T-helper 1 cell treated with Interleukin-12 subunit alpha and Interleukin-12 subunit beta and Interleukin-4 antibody, amounts not matched to agents 30 μg/mL and 1 μg/mL, for 36 hours (primary cell): ENCODE measurements at regions not wholly inside any gene's neighbourhood (a gene's known extent, or its start where the extent isn't known, plus 50 kb on each side); places are given as distances from the start of the nearest gene placed in this dataset.

Experiments
- H3K27ac Mint-ChIP-seq: one replicate; pipeline ENCODE4 v1.8.0; 2021; ENCODE audit warnings: mild to moderate bottlenecking, mixed read lengths
- H3K27me3 Mint-ChIP-seq: one replicate; pipeline ENCODE4 v1.8.0; 2021; ENCODE audit warnings: low read depth, mixed read lengths
- H3K36me3 Mint-ChIP-seq: one replicate; pipeline ENCODE4 v1.8.0; 2021; ENCODE audit warnings: low read depth, mixed read lengths
- H3K4me1 Mint-ChIP-seq: one replicate; pipeline ENCODE4 v1.8.0; 2021; ENCODE audit warnings: low read depth, mixed read lengths
- H3K4me3 Mint-ChIP-seq: one replicate; pipeline ENCODE4 v1.8.0; 2021; ENCODE audit warnings: mild to moderate bottlenecking, moderate library complexity, mixed read lengths
- H3K9me3 Mint-ChIP-seq: one replicate; pipeline ENCODE4 v1.8.0; 2021; ENCODE audit warnings: mixed read lengths

DNA sequence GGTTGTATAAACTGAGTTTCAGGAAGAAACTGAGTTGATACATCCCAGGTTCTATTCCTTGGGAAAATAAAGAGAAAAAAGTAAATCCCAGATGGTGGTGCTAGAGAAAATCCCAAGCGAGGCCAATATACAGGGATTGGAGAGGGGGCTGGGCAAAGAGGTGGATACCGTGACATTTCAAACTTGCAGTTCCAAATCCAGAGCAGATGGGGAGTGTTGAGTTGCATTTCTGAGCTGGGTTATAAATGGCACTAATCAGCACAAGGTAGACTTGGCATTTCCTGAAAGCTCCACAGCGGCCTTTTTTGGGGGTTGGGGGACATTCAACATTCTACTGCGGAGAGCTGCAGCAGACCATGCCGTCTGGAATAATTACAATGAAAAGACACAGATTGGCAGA lies 224.4 kb downstream of the NXNL2 start:
- Mint-ChIP-seq H3K4me1 (no peaks in the 10 kb centered on the region), H3K27me3 (peaks cover 28% of the 10 kb centered on the region), H3K9me3 (no peaks in the 10 kb centered on the region), H3K36me3 (no peaks in the 10 kb centered on the region), H3K27ac (no peak overlapping the region), H3K4me3 (no peak overlapping the region)

- no peak overlapping the region for H3K27ac Mint-ChIP-seq
- no peaks in the 10 kb centered on the region for H3K36me3 Mint-ChIP-seq
- peaks cover 14% of the 10 kb centered on the region for H3K27me3 Mint-ChIP-seq
- H3K9me3 Mint-ChIP-seq, result no peaks in the 10 kb centered on the region
- H3K4me1 Mint-ChIP-seq, result no peaks in the 10 kb centered on the region
- H3K4me3 Mint-ChIP-seq, result no peak overlapping the region
These were observed 224.3 kb upstream of the S1PR3 start for GRCh38 chr9:88766778-88767503.

DNA sequence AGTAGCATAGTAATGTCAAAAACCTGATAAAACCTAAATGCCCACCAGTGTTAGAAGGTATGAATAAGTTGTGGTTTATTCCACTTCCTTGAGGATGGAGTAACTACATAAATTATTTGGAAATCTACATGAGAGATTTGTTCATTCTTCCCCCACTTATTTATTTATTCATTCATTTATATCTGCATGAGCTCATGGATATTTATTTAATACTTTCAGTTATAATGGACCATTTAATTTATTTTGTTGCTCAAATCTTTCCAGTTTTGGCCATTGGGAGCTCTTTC lies 223.8 kb upstream of the S1PR3 start:
- Mint-ChIP-seq H3K9me3 (no peaks in the 10 kb centered on the region), H3K4me3 (no peak overlapping the region), H3K36me3 (no peaks in the 10 kb centered on the region), H3K27ac (no peak overlapping the region), H3K27me3 (peaks cover 14% of the 10 kb centered on the region), H3K4me1 (no peaks in the 10 kb centered on the region)

GRCh38 chr9:88772575-88772974 lies 218.7 kb upstream of the S1PR3 start:
- H3K36me3 Mint-ChIP-seq, result no peaks in the 10 kb centered on the region

DNA sequence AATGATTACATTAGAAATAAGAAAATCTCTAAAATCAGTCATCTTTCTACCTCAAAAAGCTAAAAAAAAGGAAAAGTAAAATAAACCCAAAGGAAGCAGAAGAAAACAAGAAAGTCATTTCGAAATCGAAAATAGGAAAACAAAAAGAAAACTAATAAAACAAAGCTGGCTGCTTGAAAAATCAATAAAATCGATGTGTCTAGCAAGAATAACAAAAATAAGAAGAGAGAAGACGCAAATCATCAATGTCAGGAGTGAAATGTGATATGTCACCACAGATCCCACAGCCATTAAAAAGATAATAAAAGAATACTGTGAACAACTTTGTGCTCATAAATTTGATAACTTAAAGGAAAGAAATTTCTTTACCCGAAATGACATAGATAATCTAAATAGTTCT lies 218.1 kb upstream of the S1PR3 start:
- Mint-ChIP-seq H3K27me3 (peaks cover 3% of the 10 kb centered on the region), H3K4me3 (no peak overlapping the region), H3K27ac (no peak overlapping the region), H3K9me3 (no peaks in the 10 kb centered on the region), H3K4me1 (peaks cover 3% of the 10 kb centered on the region), H3K36me3 (no peaks in the 10 kb centered on the region)

More at GRCh38 chr9:88772575-88772974, 218.7 kb upstream of the S1PR3 start:
- Mint-ChIP-seq H3K27me3 (peaks cover 3% of the 10 kb centered on the region), H3K4me3 (no peak overlapping the region), H3K27ac (no peak overlapping the region), H3K9me3 (no peaks in the 10 kb centered on the region), H3K4me1 (peaks cover under 1% of the 10 kb centered on the region)

- H3K27ac Mint-ChIP-seq, result no peak overlapping the region
- peaks cover 3% of the 10 kb centered on the region for H3K27me3 Mint-ChIP-seq
- no peak overlapping the region for H3K4me3 Mint-ChIP-seq
- peaks cover 3% of the 10 kb centered on the region for H3K4me1 Mint-ChIP-seq
- H3K9me3 Mint-ChIP-seq, result no peaks in the 10 kb centered on the region
- no peaks in the 10 kb centered on the region for H3K36me3 Mint-ChIP-seq
These were observed 217.5 kb upstream of the S1PR3 start for GRCh38 chr9:88773627-88774244.

GRCh38 chr9:88775037-88775471 lies 216.2 kb upstream of the S1PR3 start:
- Mint-ChIP-seq H3K36me3 (no peaks in the 10 kb centered on the region), H3K27me3 (peaks cover 3% of the 10 kb centered on the region), H3K4me3 (no peak overlapping the region), H3K4me1 (peaks cover 3% of the 10 kb centered on the region), H3K9me3 (no peaks in the 10 kb centered on the region), H3K27ac (no peak overlapping the region)

GRCh38 chr9:88775559-88775958 lies 215.7 kb upstream of the S1PR3 start:
- no peaks in the 10 kb centered on the region for H3K36me3 Mint-ChIP-seq
- H3K9me3 Mint-ChIP-seq, result no peaks in the 10 kb centered on the region
- H3K4me1 Mint-ChIP-seq, result peaks cover 3% of the 10 kb centered on the region
- H3K27ac Mint-ChIP-seq, result no peak overlapping the region
- H3K27me3 Mint-ChIP-seq, result peaks cover 3% of the 10 kb centered on the region
- no peak overlapping the region for H3K4me3 Mint-ChIP-seq

GRCh38 chr9:88775966-88776365 lies 215.3 kb upstream of the S1PR3 start:
- Mint-ChIP-seq H3K4me3 (no peak overlapping the region), H3K27ac (no peak overlapping the region), H3K9me3 (no peaks in the 10 kb centered on the region), H3K27me3 (peaks cover 3% of the 10 kb centered on the region), H3K36me3 (no peaks in the 10 kb centered on the region), H3K4me1 (peaks cover 3% of the 10 kb centered on the region)

GRCh38 chr9:88776717-88777497 lies 214.4 kb upstream of the S1PR3 start:
- peaks cover 3% of the 10 kb centered on the region for H3K4me1 Mint-ChIP-seq
- peaks cover 3% of the 10 kb centered on the region for H3K27me3 Mint-ChIP-seq
- no peak overlapping the region for H3K27ac Mint-ChIP-seq
- H3K9me3 Mint-ChIP-seq, result no peaks in the 10 kb centered on the region
- no peaks in the 10 kb centered on the region for H3K36me3 Mint-ChIP-seq
- H3K4me3 Mint-ChIP-seq, result no peak overlapping the region

DNA sequence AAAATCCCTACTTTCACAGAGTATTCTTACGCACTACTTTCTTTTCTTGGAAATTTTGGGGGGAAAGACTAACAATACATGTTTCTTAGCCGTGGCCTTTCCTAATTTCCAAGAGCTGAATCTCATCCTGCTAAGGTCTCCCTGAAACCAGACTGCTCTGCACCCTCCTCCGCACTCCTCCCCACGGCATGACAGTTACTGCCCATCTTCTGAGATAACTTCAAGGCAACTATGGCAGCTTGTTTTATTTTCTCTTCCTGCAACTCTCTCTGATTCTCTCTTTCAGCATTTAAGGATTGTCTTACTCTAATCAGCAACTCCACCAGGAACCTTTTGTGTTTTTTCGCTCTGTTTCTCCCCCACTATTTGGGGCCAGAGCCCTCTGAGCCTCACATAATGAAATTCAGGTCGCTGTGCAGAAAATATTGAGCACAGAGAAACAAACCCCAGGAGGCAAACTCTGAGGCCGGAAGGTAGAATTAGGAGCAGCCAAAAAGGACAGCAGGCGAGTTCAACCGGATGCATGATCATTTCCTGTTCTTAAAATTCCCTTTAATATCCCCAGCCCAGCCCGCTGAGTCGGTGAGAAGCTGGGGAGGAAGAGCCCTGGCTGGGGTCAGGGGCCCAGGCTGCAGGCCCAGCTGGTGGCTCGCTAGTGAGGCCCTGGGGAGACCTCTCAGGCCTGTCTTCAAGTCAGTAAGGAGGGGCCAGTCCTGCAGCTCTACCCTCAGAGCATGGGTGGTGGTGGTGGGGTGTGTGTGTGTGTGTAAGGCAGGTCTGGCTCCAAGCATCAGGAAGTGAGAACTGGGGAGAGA lies 213.6 kb upstream of the S1PR3 start:
- Mint-ChIP-seq H3K36me3 (no peaks in the 10 kb centered on the region), H3K4me3 (no peak overlapping the region), H3K4me1 (peaks cover 3% of the 10 kb centered on the region), H3K9me3 (no peaks in the 10 kb centered on the region), H3K27ac (no peak overlapping the region), H3K27me3 (peaks cover 3% of the 10 kb centered on the region)

DNA sequence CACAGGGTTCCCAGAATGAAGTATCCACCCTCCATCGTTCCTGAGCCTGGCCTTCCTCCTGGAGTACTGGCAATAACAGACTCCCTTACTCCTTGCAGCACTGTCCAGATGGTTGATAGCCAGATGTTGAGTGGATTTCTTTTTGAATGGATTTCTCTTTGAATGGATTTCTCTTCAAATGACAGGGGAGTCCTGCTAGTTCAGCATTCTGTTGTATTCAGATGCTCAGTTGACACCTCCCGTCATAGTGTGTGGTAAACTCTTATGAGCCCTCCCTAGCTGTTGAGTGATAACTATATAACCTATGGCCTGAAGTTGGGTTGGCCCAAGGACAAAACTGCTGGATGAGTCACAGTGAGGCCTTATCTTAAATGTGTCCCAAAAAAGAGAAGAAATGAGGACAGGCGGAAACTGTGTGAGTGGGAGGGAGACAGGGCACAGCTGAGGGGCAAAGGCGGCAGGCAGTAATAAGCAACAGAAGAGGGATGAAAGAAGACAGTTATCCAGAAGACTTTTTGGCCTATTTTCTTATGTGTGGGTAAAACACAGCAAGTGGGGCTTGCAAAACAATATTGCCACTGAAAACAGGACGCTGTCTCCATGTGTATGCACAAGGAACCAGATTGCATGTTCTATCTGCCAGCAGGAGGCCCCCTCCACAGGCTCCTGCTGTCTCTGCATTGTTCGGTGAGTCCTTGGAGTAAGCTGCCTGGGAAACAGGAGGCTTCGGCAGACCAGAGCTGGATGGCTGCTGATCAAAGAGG lies 209.5 kb upstream of the S1PR3 start:
- H3K4me1 Mint-ChIP-seq, result peaks cover 3% of the 10 kb centered on the region
- no peak overlapping the region for H3K27ac Mint-ChIP-seq
- no peak overlapping the region for H3K4me3 Mint-ChIP-seq
- no peaks in the 10 kb centered on the region for H3K9me3 Mint-ChIP-seq
- no peaks in the 10 kb centered on the region for H3K27me3 Mint-ChIP-seq
- H3K36me3 Mint-ChIP-seq, result no peaks in the 10 kb centered on the region

DNA sequence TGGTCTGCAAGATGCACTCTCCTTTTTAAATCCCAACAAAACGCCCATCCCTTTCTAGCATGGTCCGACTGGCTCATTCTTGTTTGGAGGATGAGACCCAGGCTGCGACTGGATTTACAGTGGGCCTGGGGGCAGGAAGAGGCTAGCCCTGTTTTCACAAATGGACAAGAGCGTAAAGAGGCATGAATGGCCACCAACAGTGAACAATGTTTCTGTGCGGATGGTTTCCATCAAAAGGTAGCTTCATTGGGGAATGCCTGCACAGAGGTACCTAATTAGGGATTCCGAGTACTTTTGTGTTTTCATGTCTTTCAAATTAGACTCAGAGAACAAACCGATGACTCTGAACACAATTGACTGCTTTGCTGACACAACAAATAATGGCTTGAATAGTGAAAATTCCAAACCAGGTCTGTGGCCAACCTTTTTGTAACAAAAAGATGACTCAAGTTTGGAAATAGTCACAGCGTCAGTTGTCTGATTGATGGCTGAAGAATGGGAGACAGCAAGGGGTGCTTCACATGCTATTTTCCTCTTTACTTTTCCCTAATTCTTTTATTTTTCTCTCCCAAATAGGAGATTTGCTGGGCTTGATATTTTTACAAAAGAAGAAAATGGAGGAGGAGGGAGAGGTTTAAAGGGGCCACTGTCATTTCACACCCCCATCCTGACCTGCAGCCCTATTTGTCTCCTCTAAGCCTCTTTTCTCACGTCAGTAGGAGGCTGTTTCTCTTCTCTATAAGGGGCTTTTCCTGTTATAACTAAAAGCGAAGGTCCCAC lies 208.1 kb upstream of the S1PR3 start:
- H3K4me1 Mint-ChIP-seq, result no peaks in the 10 kb centered on the region
- H3K27me3 Mint-ChIP-seq, result peaks cover 4% of the 10 kb centered on the region
- H3K27ac Mint-ChIP-seq, result no peak overlapping the region
- no peaks in the 10 kb centered on the region for H3K9me3 Mint-ChIP-seq
- no peaks in the 10 kb centered on the region for H3K36me3 Mint-ChIP-seq
- no peak overlapping the region for H3K4me3 Mint-ChIP-seq
